HUES64 (cell line): ENCODE measurements at regions not wholly inside any gene's neighbourhood (a gene's known extent, or its start where the extent isn't known, plus 50 kb on each side); places are given as distances from the start of the nearest gene placed in this dataset.
"Not testable (repeated sequence)": the region's sequence is repeated elsewhere in the genome, so short reads cannot be mapped to it uniquely, and the experiment has no call there.

ENCODE experiments used
- H3K27ac ChIP-seq: 2 replicates; pipeline ENCODE4 v1.7.0; 2013; ENCODE audit warnings: low read depth, low read length, inconsistent platforms
- H3K27me3 ChIP-seq: 2 replicates; pipeline ENCODE4 v1.6.1; 2013; ENCODE audit warnings: mild to moderate bottlenecking, low read length; ENCODE audit not compliant: insufficient read depth
- H3K36me3 ChIP-seq: 2 replicates; pipeline ENCODE4 v1.6.1; 2013; ENCODE audit warnings: mild to moderate bottlenecking, low read length; ENCODE audit not compliant: insufficient read depth
- H3K4me1 ChIP-seq: 2 replicates; pipeline ENCODE4 v1.6.1; 2013; ENCODE audit warnings: mild to moderate bottlenecking, low read length, moderate library complexity; ENCODE audit not compliant: insufficient read depth
- H3K4me3 ChIP-seq: 2 replicates; pipeline ENCODE4 v1.5.1; 2013; ENCODE audit warnings: mild to moderate bottlenecking, low read length, moderate library complexity
- H3K9ac ChIP-seq: 2 replicates; pipeline ENCODE4 v1.6.1; 2013; ENCODE audit warnings: mild to moderate bottlenecking, low read depth, low read length
- H3K9me3 ChIP-seq: 2 replicates; pipeline ENCODE4 v1.6.1; 2013; ENCODE audit warnings: low read depth, low read length; ENCODE audit not compliant: insufficient read depth
- WGBS: fragments of 150-250, 120-280 bp; methylation state at CpG from one replicate; pipeline ENCODE4 v1.1.7; 2013; ENCODE audit warnings: missing lambda C conversion rate; 5-methylcytosine and 5-hydroxymethylcytosine counted together

DNA sequence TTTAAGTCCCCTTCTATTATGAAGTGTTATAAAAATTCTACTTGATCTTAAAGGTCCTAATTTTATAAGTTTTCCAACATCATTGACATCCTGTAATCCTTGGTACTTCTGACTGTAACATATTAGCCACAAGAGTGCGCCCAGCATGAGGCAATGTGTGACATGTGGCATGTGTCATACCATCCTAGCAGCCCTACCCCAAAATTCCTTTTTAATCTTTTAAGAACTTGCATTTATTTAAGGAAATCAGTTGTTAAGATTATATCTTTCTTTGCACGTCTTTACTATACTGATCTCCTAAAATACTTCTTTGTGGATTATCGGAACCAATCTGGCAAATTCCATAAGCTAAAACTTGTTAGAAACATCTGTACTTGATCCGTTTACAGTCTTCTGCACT, 167.1 kb upstream of the SLC24A3 start:
- Histone ChIP-seq H3K27me3 (no peaks in the 10 kb centered on the region), H3K27ac (no peak overlapping the region)
- WGBS, result 96% methylated on average over 4 of the region's 4 CpGs

DNA sequence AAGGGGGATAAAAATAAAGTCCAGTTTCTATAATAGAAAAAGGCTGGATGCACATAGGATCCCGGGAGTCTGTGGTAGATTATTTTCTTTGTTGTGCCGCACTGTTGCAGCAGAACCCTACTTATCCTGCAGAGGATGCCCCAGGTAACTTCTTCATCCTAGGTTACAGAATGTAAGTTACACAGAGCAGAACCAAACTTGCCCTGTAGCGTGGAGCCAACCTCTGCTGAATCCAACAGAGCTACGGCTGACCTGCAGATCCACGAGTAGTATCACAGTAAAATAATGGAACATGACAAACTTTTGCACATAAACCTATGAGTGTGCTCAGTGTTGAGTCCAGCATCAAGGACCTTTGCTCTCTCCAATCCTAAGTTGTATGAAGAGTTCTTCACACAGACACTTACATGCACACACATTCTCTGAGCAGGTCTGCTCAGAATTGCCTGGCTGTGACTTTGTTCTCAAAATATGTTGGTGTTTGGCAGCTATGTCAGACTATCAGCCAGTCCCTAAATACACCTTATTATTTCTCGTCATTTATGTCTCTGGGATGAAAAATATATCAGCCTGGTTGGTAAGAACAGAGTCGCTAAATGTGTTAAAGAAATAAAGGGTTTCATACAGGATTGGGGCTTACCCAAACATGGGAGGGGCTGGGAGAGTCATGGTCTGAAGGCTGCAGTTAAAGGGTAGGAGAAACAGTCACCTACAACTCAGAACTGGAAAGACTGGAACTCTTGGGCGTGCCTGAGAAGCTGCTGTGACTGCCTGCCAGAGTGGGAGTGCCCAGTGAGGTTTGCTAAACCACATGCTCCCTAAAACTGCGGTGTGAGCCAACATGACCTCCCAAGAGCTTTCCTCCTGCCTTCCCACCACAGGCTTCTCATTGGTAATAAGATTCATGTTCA, 165.1 kb upstream of the SLC24A3 start:
- no peaks in the 10 kb centered on the region for H3K36me3 ChIP-seq
- no peak overlapping the region for H3K9ac ChIP-seq
- no peaks in the 10 kb centered on the region for H3K27me3 ChIP-seq
- H3K4me3 ChIP-seq, result no peak overlapping the region
- no peaks in the 10 kb centered on the region; the same call in 1 of the 2 replicates for H3K4me1 ChIP-seq
- no peaks in the 10 kb centered on the region for H3K9me3 ChIP-seq
- no peak overlapping the region for H3K27ac ChIP-seq
- 92% methylated on average over 9 of the region's 9 CpGs for WGBS

More for the DNA sequence above, 167.1 kb upstream of the SLC24A3 start:
- no peaks in the 10 kb centered on the region; the same call in 1 of the 2 replicates for H3K4me1 ChIP-seq
- no peaks in the 10 kb centered on the region for H3K36me3 ChIP-seq
- no peak overlapping the region for H3K9ac ChIP-seq
- H3K4me3 ChIP-seq, result no peak overlapping the region
- H3K9me3 ChIP-seq, result no peaks in the 10 kb centered on the region

- WGBS, result 91% methylated on average over 3 of the region's 3 CpGs
Observed at GRCh38 chr20:19047951-19048296, 164.5 kb upstream of the SLC24A3 start.

DNA sequence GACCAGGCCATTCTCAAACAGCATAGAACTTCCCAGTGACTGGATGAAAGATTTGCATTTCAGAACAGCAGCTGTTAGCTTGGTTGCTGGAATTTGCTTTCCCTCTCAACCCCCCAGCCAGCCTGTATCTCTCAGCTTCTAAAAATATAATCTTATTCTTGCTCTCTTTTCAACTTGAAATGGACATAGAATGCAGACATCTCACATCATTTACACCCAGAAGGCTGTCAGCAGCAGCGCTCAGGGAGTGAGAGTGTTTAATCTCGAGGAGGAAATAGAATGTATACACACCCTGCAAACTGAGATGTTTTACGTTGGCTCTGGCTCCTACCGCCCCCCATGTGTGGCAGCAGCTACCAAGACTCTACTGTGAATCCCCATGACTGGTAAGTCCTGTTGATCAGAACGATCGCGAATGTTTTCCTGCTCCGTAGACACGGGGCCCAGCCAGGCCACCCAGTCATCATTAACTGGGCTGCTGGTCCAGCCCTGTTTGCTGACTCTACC, 163.4 kb upstream of the SLC24A3 start:
- Histone ChIP-seq H3K36me3 (no peaks in the 10 kb centered on the region), H3K4me1 (no peaks in the 10 kb centered on the region; the same call in 1 of the 2 replicates), H3K4me3 (no peak overlapping the region), H3K27ac (no peak overlapping the region), H3K27me3 (no peaks in the 10 kb centered on the region), H3K9me3 (no peaks in the 10 kb centered on the region), H3K9ac (no peak overlapping the region)
- 79% methylated on average over 9 of the region's 9 CpGs for WGBS

More at GRCh38 chr20:19047951-19048296, 164.5 kb upstream of the SLC24A3 start:
- H3K27ac ChIP-seq, result no peak overlapping the region
- H3K9ac ChIP-seq, result no peak overlapping the region
- no peaks in the 10 kb centered on the region for H3K27me3 ChIP-seq
- no peak overlapping the region for H3K4me3 ChIP-seq
- no peaks in the 10 kb centered on the region for H3K36me3 ChIP-seq
- no peaks in the 10 kb centered on the region; the same call in 1 of the 2 replicates for H3K4me1 ChIP-seq
- H3K9me3 ChIP-seq, result no peaks in the 10 kb centered on the region

DNA sequence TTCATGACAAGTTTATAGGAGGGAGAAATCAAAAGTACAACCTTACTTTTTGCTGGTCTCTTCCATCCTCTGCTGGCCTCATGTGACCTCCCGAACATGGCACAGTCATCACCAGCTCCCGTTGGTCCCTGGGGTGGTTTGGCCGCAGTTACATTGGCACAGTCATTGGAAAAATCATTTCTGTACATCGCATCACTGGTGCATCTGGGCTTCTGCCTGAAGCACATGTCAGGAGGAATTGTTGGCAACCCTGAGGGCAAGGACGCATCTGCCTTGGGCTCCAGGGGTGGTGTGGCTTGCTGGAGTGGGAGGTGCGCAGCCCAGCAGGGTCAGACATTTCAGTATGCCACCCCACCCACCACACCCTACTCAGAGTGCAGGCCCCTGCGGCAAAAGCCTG, 162.9 kb upstream of the SLC24A3 start:
- H3K4me1 ChIP-seq, result no peaks in the 10 kb centered on the region; the same call in 1 of the 2 replicates
- 96% methylated on average over 7 of the region's 7 CpGs for WGBS

GRCh38 chr20:19056909-19057308, 155.5 kb upstream of the SLC24A3 start:
- Histone ChIP-seq H3K9me3 (0 out of 2 replicates have a peak, but pooled peaks cover 16% of the 10 kb centered on the region), H3K9ac (no peak overlapping the region), H3K4me3 (no peak overlapping the region), H3K27me3 (no peaks in the 10 kb centered on the region), H3K36me3 (no peaks in the 10 kb centered on the region), H3K4me1 (no peaks in the 10 kb centered on the region), H3K27ac (no peak overlapping the region)
- 89% methylated on average over 3 of the region's 3 CpGs for WGBS

More for the DNA sequence above, 162.9 kb upstream of the SLC24A3 start:
- Histone ChIP-seq H3K27ac (no peak overlapping the region), H3K9me3 (no peaks in the 10 kb centered on the region), H3K27me3 (no peaks in the 10 kb centered on the region), H3K36me3 (no peaks in the 10 kb centered on the region), H3K9ac (no peak overlapping the region), H3K4me3 (no peak overlapping the region)

DNA sequence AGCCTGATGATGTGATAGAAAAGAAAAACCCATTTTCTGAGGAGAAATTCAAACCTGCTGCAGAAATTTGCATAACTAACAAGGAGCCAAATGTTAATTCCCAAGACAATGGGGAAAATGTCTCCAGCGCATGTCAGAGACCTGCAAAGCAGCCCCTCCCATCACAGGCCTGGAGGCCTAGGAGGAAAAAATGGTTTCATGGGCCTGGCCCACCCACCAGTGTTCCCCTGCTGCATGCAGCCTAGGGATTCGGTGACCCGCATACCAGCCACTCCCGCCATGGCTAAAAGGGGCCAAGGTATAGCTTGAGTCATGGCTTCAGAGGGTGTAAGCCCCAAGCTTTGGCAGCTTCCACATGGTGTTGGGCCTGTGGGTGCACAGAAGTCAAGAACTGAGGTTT, 147.7 kb upstream of the SLC24A3 start:
- not testable (repeated sequence) for H3K4me3 ChIP-seq, H3K9ac ChIP-seq, H3K36me3 ChIP-seq, H3K27me3 ChIP-seq, H3K4me1 ChIP-seq, H3K27ac ChIP-seq
- WGBS, result 92% methylated on average over 4 of the region's 4 CpGs
- peaks cover 57% of the 10 kb centered on the region for H3K9me3 ChIP-seq

DNA sequence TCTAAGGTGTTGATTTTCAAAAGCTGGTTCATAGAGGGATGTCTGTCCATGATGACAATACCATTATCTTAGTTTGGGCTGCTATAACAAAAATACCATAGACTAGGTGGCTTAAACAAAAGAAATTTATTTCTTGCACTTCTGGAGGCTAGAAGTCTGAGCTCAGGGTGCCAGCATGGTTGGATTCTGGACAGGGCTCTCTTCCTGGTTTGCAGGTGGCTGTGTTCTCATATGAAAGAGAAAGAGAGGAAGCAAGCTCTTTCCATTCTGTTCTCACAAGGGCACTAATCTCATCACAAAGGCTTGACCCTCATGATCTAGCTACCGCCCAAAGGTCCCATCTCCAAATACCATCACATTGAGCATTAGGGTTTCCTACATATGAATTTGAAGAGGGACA, 144.5 kb upstream of the SLC24A3 start:
- Histone ChIP-seq H3K4me1 (no peaks in the 10 kb centered on the region), H3K4me3 (no peak overlapping the region), H3K27me3 (no peaks in the 10 kb centered on the region), H3K9me3 (peaks cover 38% of the 10 kb centered on the region), H3K27ac (no peak overlapping the region), H3K36me3 (no peaks in the 10 kb centered on the region), H3K9ac (no peak overlapping the region)
- no CpG with 5 or more reads among the region's 1 CpG for WGBS

GRCh38 chr20:19070026-19070425, 142.4 kb upstream of the SLC24A3 start:
- H3K27me3 ChIP-seq, result no peaks in the 10 kb centered on the region
- WGBS, result 92% methylated on average over 6 of the region's 6 CpGs
- no peak overlapping the region for H3K27ac ChIP-seq
- peaks cover 22% of the 10 kb centered on the region for H3K9me3 ChIP-seq
- H3K36me3 ChIP-seq, result no peaks in the 10 kb centered on the region
- no peak overlapping the region for H3K4me3 ChIP-seq
- peaks cover 7% of the 10 kb centered on the region for H3K4me1 ChIP-seq
- H3K9ac ChIP-seq, result no peak overlapping the region

GRCh38 chr20:19070681-19071445, 141.6 kb upstream of the SLC24A3 start:
- peaks cover 16% of the 10 kb centered on the region for H3K9me3 ChIP-seq
- peaks cover 7% of the 10 kb centered on the region for H3K4me1 ChIP-seq
- no peak overlapping the region for H3K27ac ChIP-seq
- 89% methylated on average over 3 of the region's 3 CpGs for WGBS
- no peaks in the 10 kb centered on the region for H3K36me3 ChIP-seq
- H3K27me3 ChIP-seq, result no peaks in the 10 kb centered on the region
- no peak overlapping the region for H3K9ac ChIP-seq
- H3K4me3 ChIP-seq, result no peak overlapping the region

DNA sequence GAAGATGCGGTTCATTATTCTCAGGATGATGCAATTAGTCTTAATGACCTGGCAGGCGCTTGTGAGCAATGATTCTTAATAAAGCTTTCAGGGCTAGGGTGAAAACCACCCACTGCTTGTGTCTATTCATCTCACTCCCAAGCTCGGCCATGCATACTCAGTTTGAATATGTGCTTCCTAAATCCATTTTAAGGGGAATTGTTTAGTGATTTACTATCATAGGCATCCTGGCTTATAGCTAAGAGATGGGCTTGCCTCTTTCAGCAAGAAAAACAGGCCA, 141.1 kb upstream of the SLC24A3 start:
- 89% methylated on average over 3 of the region's 3 CpGs for WGBS
- H3K27ac ChIP-seq, result no peak overlapping the region

More for the DNA sequence above, 141.1 kb upstream of the SLC24A3 start:
- no peak overlapping the region for H3K9ac ChIP-seq
- H3K4me1 ChIP-seq, result peaks cover 7% of the 10 kb centered on the region
- H3K4me3 ChIP-seq, result no peak overlapping the region
- H3K27me3 ChIP-seq, result no peaks in the 10 kb centered on the region
- H3K36me3 ChIP-seq, result no peaks in the 10 kb centered on the region
- H3K9me3 ChIP-seq, result peaks cover 10% of the 10 kb centered on the region
